OCI-LY1 (cell line): ENCODE measurements at regions not wholly inside any gene's neighbourhood (a gene's known extent, or its start where the extent isn't known, plus 50 kb on each side); places are given as distances from the start of the nearest gene placed in this dataset.

Experiments used
- H2AFZ ChIP-seq: fragments of 200-600 bp; sonication (generic), shearing (Covaris generic); 2 replicates; pipeline ENCODE4 v1.6.0; 2014; ENCODE audit warnings: antibody characterized with exemption, mild to moderate bottlenecking, low read length
- H3F3A ChIP-seq: fragments of 200-600 bp; sonication (generic), shearing (Covaris generic); 2 replicates; pipeline ENCODE4 v1.6.0; 2014; ENCODE audit warnings: mild to moderate bottlenecking, antibody characterized with exemption, low read length, moderate library complexity; ENCODE audit not compliant: insufficient read depth
- H3K27ac ChIP-seq: fragments of 200-600 bp; sonication (generic); 2 replicates; pipeline ENCODE4 v1.5.1; 2014; ENCODE audit warnings: low read length, mixed run types, mild to moderate bottlenecking, low read depth; ENCODE audit not compliant: poor library complexity, severe bottlenecking
- H3K27me3 ChIP-seq: fragments of 200-600 bp; sonication (generic); 2 replicates; pipeline ENCODE4 v1.6.0; 2014; ENCODE audit warnings: antibody characterized with exemption, mild to moderate bottlenecking, low read length, moderate library complexity; ENCODE audit not compliant: insufficient read depth
- H3K36me3 ChIP-seq: fragments of 200-600 bp; sonication (generic); 2 replicates; pipeline ENCODE4 v1.6.1; 2014; ENCODE audit warnings: mild to moderate bottlenecking, antibody characterized with exemption, low read length, moderate library complexity, mixed read lengths; ENCODE audit not compliant: insufficient read depth
- H3K4me1 ChIP-seq: fragments of 200-600 bp; sonication (generic); 2 replicates; pipeline ENCODE4 v1.5.1; 2014; ENCODE audit warnings: mild to moderate bottlenecking, low read length, moderate library complexity; ENCODE audit not compliant: insufficient read depth, severe bottlenecking
- H3K4me2 ChIP-seq: fragments of 200-600 bp; sonication (generic), shearing (Covaris generic); 2 replicates; pipeline ENCODE4 v1.6.1; 2014; ENCODE audit warnings: low read length
- H3K4me3 ChIP-seq: fragments of 200-600 bp; sonication (generic); 2 replicates; pipeline ENCODE4 v1.5.1; 2014; ENCODE audit warnings: low read length, low read depth, mild to moderate bottlenecking, mixed read lengths; ENCODE audit not compliant: poor library complexity, severe bottlenecking
- H3K79me2 ChIP-seq: fragments of 200-600 bp; shearing (Covaris generic); 2 replicates; pipeline ENCODE4 v1.6.1; 2016; ENCODE audit warnings: mixed run types, low read length, mixed read lengths; ENCODE audit not compliant: insufficient read depth
- H3K9ac ChIP-seq: fragments of 200-600 bp; sonication (generic), shearing (Covaris generic); 2 replicates; pipeline ENCODE4 v1.6.1; 2014; ENCODE audit warnings: mild to moderate bottlenecking, low read length, mixed read lengths
- H3K9me2 ChIP-seq: fragments of 200-600 bp; sonication (generic), shearing (Covaris generic); 2 replicates; pipeline ENCODE4 v1.6.1; 2014; ENCODE audit warnings: low read depth, mild to moderate bottlenecking, low read length, mixed read lengths
- H3K9me3 ChIP-seq: fragments of 200-600 bp; shearing (Covaris generic); 2 replicates; pipeline ENCODE4 v1.6.1; 2014; ENCODE audit warnings: low read length, mixed read lengths
- H4K20me1 ChIP-seq: fragments of 200-600 bp; sonication (generic), shearing (Covaris generic); 2 replicates; pipeline ENCODE4 v1.6.0; 2016; ENCODE audit warnings: mild to moderate bottlenecking, low read length; ENCODE audit not compliant: insufficient read depth
- EZH2 ChIP-seq: fragments of 200-600 bp; sonication (generic), shearing (Covaris generic); IDR thresholded peaks from 2 replicates; pipeline ENCODE4 v1.8.0; 2017; ENCODE audit warnings: borderline replicate concordance, mixed run types, mild to moderate bottlenecking, antibody characterized with exemption, low read length, moderate library complexity, mixed read lengths
- TF ChIP-seq, protein P1 (sequence below): fragments of 200-600 bp; sonication (generic), shearing (Covaris generic); IDR thresholded peaks from 2 replicates; pipeline ENCODE4 v1.5.1; 2017; ENCODE audit warnings: mild to moderate bottlenecking, antibody characterized with exemption, low read length, moderate library complexity, mixed read lengths

DNA sequence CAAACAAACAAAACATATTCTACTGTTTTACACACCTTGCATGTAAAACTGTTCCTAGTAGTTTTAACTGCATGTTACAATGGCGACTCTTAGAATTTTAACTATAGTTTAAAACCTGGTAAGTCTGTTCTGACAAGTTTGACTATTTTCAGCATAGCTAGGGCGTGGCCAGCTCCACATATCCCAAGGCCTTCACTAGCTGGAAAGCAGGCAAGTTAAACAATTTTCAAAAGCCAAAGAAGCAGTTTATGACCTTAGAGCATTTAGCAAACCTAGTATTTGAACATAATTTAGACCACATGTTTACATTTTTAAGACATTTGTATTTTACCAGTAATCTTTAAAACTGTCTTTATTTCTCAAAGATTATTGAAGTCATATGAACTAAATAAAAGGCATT is 402.8 kb upstream of the SYT4 start:
- H4K20me1 ChIP-seq: no peaks in the 10 kb centered on the region
- no peaks in the 10 kb centered on the region for H3F3A ChIP-seq
- H3K79me2 ChIP-seq: no peaks in the 10 kb centered on the region
- no peak overlapping the region for H2AFZ ChIP-seq
- H3K27me3 ChIP-seq: no peaks in the 10 kb centered on the region
- no peaks in the 10 kb centered on the region for H3K9me3 ChIP-seq
- no peak overlapping the region for H3K4me2 ChIP-seq
- H3K36me3 ChIP-seq: no peaks in the 10 kb centered on the region
- no peak overlapping the region for H3K27ac ChIP-seq
- no peaks in the 10 kb centered on the region for H3K4me1 ChIP-seq
- H3K4me3 ChIP-seq: no peak overlapping the region
- no peaks in the 10 kb centered on the region for H3K9me2 ChIP-seq
- H3K9ac ChIP-seq: no peak overlapping the region
- TF ChIP-seq EZH2: no peak
- TF ChIP-seq, protein P1, sequence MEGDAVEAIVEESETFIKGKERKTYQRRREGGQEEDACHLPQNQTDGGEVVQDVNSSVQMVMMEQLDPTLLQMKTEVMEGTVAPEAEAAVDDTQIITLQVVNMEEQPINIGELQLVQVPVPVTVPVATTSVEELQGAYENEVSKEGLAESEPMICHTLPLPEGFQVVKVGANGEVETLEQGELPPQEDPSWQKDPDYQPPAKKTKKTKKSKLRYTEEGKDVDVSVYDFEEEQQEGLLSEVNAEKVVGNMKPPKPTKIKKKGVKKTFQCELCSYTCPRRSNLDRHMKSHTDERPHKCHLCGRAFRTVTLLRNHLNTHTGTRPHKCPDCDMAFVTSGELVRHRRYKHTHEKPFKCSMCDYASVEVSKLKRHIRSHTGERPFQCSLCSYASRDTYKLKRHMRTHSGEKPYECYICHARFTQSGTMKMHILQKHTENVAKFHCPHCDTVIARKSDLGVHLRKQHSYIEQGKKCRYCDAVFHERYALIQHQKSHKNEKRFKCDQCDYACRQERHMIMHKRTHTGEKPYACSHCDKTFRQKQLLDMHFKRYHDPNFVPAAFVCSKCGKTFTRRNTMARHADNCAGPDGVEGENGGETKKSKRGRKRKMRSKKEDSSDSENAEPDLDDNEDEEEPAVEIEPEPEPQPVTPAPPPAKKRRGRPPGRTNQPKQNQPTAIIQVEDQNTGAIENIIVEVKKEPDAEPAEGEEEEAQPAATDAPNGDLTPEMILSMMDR: no peak

DNA sequence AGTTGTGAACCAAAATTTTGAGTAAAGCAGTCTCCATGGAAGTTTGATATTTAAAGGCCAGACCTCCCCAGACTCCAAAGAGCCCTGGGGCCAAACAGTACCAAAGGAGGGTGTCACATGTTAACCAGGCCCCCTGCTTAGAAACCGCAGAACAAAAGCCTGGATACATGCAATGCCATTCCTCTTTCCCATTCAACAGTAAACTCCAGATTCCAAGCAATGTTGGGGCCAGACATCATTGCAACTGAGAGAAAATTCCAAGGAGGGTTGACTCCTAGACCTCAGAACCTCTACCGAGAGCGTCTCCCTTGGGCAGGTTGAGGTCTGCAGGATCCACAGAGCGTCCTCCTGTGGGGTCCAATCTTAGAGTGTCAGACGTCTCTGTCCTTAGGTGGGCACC is 404.4 kb upstream of the SYT4 start:
- Histone ChIP-seq H3K27me3 (no peaks in the 10 kb centered on the region), H3K4me2 (no peak overlapping the region), H3K4me1 (no peaks in the 10 kb centered on the region), H3K79me2 (no peaks in the 10 kb centered on the region), H3K9me3 (no peaks in the 10 kb centered on the region), H3K36me3 (no peaks in the 10 kb centered on the region), H2AFZ (no peak overlapping the region), H3K27ac (no peak overlapping the region), H3K4me3 (no peak overlapping the region), H3F3A (no peaks in the 10 kb centered on the region), H3K9ac (no peak overlapping the region), H4K20me1 (no peaks in the 10 kb centered on the region), H3K9me2 (no peaks in the 10 kb centered on the region)
- TF ChIP-seq, protein P1: no peak
- no peak for TF ChIP-seq EZH2

- Histone ChIP-seq H4K20me1 (no peaks in the 10 kb centered on the region), H3K4me1 (no peaks in the 10 kb centered on the region), H3K27ac (no peak overlapping the region), H2AFZ (no peak overlapping the region), H3K4me3 (no peak overlapping the region), H3K9ac (no peak overlapping the region), H3F3A (no peaks in the 10 kb centered on the region), H3K4me2 (no peak overlapping the region), H3K9me3 (no peaks in the 10 kb centered on the region), H3K9me2 (no peaks in the 10 kb centered on the region), H3K27me3 (no peaks in the 10 kb centered on the region), H3K79me2 (no peaks in the 10 kb centered on the region), H3K36me3 (no peaks in the 10 kb centered on the region)
- no peak for TF ChIP-seq EZH2
- TF ChIP-seq, protein P1: no peak
Measured at GRCh38 chr18:43682196-43682595, 404.9 kb upstream of the SYT4 start.
